DND-41 (cell line): ENCODE measurements at regions not wholly inside any gene's neighbourhood (a gene's known extent, or its start where the extent isn't known, plus 50 kb on each side); places are given as distances from the start of the nearest gene placed in this dataset.

Experiments
- EZH2 ChIP-seq: IDR thresholded peaks from 3 replicates; pipeline ENCODE4 v1.6.1; 2012; ENCODE audit warnings: borderline replicate concordance, low read depth, mild to moderate bottlenecking, moderate library complexity, low read length, inconsistent platforms; ENCODE audit not compliant: severe bottlenecking
- TF ChIP-seq, protein P1 (sequence below): IDR thresholded peaks from 2 replicates; pipeline ENCODE4 v1.5.1; 2012; ENCODE audit warnings: borderline replicate concordance, low read length, moderate library complexity, mild to moderate bottlenecking; ENCODE audit not compliant: poor library complexity, severe bottlenecking; ENCODE audit errors: extremely low read depth

DNA sequence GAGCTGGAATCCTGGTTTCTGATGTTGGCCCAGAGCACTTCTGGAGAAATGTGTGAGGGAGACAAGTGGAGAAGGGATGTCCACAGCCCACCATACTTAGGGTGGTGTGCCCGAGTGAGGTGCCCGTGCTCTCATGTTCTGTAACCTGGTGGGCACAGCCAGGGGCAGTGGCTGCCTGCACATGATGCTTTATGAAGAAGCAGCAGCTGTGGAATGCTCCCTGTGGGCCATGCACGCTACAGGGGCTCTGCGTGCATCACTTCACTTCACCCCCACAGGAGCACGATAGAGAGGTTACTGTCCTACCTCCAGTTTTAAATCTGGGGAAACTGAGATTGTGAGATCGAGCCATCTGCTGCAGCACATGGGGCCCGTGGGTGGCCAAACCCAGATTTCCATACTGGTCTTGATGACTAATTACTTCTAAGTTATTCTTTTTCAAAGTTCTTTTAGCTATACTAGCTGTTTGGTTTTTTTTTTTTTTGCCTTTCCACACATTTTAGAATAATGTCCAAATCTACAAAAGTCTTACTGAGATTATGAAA, 441.6 kb downstream of the GADD45G start:
- TF ChIP-seq, protein P1, sequence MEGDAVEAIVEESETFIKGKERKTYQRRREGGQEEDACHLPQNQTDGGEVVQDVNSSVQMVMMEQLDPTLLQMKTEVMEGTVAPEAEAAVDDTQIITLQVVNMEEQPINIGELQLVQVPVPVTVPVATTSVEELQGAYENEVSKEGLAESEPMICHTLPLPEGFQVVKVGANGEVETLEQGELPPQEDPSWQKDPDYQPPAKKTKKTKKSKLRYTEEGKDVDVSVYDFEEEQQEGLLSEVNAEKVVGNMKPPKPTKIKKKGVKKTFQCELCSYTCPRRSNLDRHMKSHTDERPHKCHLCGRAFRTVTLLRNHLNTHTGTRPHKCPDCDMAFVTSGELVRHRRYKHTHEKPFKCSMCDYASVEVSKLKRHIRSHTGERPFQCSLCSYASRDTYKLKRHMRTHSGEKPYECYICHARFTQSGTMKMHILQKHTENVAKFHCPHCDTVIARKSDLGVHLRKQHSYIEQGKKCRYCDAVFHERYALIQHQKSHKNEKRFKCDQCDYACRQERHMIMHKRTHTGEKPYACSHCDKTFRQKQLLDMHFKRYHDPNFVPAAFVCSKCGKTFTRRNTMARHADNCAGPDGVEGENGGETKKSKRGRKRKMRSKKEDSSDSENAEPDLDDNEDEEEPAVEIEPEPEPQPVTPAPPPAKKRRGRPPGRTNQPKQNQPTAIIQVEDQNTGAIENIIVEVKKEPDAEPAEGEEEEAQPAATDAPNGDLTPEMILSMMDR = no peak
- TF ChIP-seq EZH2 = no peak
